HG03457 (cell line): ENCODE measurements at regions not wholly inside any gene's neighbourhood (a gene's known extent, or its start where the extent isn't known, plus 50 kb on each side); places are given as distances from the start of the nearest gene placed in this dataset.

Source experiments
- ATAC-seq: cut with Tn5 transposase; IDR thresholded peaks from one replicate; pipeline ENCODE4 v1.9.1; 2021; ENCODE audit warnings: moderate number of reproducible peaks; ENCODE audit not compliant: unreplicated experiment

DNA sequence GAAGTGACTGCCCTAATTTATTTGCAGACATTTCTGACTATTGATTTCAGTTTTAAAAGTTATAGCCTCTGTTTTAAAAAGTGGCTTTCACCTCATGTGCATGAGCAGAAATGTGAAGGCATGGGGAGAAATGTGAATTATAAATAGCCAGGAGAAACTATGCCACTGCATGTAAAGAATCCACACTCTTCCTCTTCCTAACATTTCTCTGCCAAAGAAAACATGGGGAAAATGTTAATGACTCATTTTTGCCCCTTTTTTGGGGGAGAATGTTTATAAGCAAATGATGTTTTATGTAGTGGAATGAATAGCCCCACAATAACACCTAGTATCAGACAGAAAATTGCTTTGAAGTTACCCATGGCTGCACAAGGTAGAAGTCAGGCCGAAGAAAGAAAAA is 249.0 kb upstream of the TANK start:
- no peak for ATAC-seq

DNA sequence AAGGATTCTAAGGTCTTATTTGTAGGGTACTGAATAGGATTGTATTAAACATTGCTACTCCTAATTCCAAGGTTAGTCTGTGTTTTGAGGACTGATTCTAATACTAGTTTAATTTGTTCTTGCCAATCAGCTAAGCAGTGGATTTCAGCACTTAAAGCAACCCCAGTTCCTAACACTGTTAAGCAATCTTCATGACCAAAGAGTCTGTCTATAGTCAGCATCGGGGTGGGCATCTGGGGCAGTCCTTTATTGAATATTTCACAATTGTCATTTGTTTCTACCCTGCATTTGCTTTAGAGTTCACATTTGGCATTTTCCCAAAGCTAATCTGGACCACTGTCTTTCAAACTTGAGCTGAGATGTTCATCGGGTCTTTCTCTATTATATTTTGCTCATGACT is 248.0 kb upstream of the TANK start:
- no peak for ATAC-seq

DNA sequence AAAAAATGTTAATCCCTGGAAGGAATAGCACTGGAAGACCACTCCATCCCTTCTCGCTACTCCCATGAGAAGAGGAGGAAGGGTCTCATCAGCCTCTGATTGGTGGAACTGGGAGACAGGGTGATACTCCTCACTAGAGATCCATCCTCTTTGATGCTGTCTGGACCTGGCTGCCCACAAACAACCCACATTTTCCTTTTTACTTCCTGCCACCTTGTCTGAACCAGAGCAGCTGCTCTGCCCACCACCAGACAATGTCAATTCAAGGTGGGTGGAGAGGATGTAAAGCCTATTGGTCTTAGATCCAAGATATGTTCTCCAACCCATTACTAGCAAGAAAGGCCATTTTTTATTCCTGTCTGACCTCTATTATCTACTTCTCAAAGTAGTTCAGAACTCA is 246.9 kb upstream of the TANK start:
- ATAC-seq, result no peak

DNA sequence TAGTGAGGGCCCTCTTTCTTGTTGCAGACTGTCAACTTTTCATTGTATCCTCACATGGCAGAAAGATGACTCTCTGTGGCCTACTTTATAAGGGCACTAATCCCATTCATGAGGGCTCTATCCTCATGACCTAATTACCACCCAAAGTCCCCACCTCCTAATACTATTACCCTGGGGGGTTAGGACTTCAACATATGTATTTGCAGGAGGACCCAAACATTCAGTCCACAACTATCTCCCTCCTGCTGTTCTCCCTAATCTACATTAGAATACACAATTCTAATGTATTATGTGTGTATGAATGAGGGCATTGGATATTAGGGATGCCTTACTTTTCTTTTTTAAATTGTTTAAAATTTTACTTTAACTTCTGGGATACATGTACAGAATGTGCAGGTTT is 246.0 kb upstream of the TANK start:
- no peak for ATAC-seq

DNA sequence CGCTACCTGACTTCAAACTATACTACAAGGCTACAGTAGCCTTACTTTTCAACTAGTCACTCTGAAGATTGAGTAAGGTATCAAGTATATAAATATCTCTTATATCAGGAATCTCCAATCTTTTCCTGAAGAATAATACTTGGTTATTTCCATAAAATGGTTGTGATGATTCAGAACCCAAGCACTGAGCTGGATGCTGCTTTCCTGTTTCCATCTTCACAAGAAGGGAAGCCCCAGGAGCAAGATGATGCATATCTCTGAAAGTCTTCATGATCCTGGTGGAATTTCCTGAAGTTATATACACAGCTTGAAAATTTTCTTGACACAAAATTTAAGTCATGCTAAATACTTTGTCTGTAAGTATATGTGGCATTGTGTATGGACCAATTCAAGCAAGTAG is 243.9 kb upstream of the TANK start:
- ATAC-seq, result no peak

DNA sequence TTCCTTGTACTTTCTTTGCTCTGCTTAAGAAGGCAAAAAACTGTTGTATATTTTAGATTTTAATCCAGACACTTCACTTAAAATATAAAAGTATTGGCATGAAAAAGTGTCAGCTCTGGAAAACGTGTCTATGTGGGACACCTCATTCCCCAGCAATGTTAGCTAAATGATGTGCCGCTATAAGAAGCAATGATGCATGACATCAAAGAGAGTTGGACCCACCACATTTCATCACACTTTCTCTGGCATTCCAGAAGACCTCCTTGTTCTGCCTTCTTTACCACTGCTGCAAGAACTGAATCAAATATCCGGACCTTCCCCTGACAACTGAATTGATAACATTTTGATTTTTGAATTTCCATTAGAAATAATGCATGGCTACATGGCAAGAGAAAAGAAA is 242.4 kb upstream of the TANK start:
- ATAC-seq, result no peak

DNA sequence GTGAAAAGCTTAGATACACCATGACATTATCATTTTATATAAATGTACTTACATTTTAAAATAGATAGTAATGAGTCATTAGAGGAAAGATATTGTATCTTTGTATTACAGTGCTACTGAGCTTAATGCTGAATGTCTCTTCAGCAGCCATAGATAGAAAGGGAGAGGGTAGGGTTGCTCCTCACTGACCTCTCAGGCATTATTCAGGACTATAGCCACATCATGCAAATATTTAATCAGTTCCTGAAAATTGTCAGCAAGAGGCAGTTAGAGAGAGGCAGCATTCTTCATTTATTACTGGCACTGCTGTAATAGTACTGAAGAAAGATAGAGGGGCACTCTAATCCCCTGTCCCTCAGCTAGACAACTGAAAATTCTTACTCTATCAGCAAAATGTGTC is 242.0 kb upstream of the TANK start:
- ATAC-seq, result no peak

DNA sequence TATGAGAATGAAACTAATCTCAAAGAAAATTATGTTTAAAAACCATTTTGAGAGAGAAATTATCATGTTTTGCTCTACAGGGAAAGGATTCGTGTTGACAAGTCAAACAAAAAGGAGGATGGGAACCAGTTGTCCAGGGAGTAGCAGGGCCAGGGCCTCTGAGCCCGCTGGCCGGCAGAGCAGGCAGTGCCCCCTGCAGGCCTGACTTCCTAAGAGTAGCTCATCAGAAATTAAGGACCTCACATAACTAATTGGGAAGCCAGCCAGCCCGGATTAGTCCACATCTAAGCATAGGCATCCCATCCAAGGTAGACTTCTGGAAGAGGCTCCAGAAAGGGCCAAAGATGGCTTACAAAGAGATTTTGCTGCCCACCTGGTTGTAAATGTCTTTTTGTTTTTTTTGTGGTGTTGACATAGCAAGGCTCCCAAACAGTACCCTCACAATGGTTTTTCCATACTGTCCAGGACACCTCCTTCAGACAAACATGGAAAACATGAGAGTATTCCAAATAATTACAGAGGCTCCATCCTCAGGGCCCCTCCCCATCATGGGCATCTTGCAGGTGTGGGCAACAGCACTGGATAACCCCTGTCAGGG is 241.2 kb upstream of the TANK start:
- ATAC-seq, result no peak

DNA sequence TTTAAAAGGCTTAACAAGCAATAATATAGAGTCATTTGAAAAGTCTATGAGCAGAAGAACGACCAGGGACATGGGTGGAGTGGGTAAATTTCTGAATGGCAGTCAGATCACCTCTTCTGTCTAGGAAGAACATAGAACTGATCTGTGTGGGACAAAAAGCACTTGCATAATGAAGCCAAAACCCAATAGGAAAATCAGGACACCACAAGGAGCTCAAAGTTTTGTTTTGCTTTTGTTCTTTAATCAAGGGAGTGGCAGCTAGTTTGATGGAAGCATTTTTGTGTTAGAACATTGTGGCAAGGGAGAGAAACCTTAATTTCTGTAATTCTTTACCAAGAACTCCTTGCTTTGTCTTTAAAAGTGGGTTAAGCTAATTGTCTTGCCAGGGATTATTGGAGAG is 240.2 kb upstream of the TANK start:
- ATAC-seq, result no peak

DNA sequence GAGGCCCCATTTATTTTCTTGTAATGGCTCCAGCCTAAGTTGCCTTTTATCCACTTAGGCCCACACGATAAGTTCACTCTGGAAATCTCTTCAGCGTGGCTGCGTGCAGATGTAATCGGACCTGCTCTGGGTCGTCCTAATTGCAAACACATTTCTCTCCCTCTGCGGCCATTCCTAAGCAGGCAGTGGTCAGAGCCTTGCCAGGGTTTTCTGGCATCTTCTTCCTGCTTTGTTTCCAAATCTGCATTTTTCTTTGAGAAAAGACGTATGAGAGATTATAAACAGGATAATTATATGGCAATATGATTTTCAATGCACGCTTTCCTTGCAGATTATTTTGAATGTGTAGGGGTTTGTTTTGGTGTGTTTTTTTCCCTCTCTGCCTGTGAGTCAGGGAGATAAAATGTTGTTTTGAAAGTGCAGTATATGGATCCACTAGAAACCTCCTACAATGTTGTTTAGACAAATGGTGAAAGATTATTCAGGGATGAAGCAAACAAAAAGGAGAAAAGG is 239.4 kb upstream of the TANK start:
- ATAC-seq, result no peak

DNA sequence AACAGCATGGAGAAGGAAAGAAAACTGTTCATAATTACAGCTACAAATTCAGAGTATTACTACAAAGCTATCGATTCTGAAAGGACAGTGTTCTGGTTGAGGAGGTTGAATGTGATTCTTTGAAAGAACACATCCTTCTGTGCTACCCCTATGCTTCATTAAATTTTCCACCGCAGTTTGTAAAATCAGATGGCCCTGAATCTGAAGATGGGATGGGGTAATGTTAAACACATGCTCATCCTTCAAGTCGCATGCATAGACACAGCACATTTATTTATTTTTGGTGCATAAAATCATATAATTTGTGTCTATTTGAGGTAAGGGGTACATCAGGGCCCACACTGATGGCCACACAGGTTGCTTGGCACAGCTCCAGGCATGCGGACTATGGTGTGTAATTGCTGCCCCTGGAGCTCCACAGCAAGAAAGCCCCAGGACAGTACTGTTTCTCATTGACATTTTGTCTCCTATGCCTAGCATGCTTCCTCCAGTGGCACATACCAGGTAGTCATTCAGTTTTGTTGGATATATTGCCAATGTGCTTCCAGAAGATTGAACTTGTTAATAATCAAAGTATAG is 238.8 kb upstream of the TANK start:
- ATAC-seq, result no peak

DNA sequence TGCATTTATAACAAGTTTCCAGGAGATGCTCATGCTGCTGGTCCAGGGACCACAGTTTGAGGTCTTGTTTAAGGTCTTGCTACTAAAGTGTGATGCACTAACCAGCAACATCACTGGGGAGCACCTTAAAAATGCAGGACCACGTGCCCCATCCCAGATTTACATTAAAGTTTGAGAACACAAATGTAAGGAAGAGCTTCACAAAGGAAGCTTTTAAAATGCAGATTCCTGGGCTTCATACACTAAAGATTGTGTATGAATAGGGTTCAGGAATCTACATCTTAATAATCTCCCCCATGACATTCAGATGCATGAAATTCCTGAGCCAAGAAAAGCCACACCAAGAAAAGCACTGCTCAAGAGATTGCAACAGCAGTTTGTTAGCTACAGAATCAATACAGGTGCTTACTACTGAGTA is 235.3 kb upstream of the TANK start:
- no peak for ATAC-seq

DNA sequence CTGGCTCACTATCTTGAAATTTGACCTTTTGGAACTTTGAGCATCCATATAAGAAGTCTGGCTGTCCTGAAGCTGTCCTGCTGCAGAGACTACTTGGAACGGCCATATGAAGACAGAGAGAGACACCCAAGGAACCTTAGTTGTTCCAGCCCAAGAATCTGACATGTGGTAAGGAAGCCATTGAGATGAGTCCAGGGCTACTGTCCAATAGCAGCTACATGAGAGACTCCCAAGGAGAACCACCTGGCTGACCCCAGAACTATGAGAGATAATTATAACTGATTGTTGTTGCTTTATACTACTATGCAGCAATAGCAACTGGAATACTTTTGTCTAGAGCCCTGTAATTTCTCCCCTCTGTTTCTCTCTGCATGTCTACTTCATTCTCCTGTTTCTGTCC is 234.3 kb upstream of the TANK start:
- no peak for ATAC-seq

DNA sequence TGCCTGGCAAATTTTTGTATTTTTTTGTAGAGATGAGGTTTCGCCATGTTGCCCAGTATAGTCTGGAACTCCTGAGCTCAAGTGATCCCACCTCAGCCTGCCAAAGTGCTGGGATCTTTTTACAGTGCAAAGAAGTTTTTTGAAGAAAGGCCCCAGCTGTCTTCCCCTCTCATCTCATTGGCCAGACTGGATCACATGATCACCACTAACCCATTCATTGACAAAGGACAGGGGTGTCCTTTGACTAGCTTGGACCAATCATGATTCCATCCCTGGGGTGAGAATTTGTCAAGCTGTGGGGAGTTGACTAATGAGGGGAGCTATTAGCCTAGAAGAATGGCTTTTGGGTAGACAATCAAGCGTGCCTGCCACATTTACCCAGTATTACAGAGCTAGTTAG is 232.9 kb upstream of the TANK start:
- no peak for ATAC-seq

DNA sequence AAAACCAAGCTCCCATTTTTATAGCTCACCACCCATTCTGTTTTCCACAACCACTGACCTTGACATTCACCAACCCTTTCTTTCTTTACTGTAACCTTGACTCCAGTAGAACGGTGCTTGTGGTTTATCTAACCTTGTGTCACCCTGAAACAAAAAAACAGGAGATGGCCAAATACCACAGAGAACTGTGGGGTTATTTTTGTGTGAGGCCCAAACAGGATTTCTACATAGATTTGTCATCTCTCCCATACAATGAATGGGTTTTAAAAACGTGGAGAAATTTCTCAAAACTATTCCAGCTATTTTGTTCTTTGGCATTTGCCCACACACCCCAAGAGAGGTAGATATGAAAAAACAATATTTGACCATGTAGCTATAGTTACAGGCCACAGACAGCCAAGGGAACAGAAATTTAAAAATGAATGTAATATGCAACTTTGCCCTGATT is 231.3 kb upstream of the TANK start:
- no peak for ATAC-seq

DNA sequence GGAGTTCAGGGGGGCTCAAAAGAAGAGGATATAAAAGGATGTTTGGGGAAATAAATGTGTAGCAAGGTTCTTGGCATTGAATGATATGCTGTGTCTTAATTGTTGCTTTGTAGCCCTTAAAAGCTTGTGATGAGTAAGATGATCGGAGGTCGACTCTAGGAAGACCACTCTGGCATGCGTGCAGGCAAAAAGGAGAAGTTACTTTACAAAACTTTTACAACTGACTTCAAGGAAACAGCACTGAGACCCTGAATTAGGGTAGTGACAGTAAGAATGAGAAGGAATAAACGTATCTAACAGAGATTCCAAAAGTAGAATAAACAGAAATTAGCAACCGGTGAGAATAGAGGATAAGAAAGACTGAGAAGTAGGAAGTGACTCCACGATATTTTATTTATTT is 228.7 kb upstream of the TANK start:
- no peak for ATAC-seq

DNA sequence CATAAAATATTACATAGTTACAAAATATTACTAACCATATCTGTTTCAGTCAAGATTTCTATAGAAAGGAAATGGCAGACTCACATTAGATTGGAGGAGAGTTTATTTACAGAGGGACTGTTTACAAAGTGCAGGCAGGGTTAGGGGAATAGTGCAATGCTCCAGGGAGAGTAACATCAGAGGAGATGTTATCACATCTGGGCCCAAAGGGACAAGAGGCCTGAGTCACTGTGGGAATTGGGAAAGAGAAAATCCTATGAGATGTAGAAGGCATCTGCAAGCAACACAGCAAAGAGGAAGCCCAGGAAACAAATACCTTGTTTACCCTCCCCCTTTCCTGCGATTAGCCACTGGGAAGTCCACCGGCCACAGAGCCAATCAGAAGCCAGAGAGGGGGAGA is 227.3 kb upstream of the TANK start:
- no peak for ATAC-seq

DNA sequence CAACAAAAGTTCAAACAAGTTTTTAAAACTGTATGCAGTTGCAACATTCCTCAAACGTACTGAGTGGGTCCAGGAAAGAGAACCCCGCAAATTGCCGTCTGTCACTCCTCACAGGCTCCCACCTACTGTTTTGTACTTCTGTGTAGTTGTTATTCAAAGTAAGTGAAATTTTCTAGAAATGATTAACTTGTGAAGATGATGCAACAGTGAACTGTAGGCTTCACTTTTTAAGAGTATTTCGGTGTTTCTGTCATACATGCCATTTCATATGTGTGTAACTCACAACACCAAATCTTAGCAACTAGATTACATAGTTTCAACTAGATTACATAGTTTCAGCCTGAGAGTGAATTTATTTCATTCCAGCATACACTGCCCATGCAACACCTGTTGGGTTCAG is 226.0 kb upstream of the TANK start:
- no peak for ATAC-seq

DNA sequence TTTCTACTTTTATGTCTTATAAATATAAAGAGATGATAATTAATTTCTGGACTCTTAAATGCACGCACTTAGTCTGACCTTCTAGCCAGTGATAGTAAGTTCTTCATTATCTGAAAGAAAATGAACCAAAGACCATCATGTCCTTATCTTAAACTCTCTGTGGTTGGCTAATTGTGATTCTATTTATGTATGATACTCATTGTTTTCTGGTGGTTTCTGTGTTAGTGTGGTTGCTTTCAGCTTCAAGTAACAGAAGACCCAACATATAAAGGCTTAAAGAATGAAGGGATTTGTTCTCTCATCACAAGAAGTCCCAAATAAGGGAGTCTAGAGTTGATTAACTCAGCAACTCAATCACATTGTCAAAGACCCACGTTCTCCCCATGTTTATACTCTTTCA is 225.2 kb upstream of the TANK start:
- no peak for ATAC-seq

DNA sequence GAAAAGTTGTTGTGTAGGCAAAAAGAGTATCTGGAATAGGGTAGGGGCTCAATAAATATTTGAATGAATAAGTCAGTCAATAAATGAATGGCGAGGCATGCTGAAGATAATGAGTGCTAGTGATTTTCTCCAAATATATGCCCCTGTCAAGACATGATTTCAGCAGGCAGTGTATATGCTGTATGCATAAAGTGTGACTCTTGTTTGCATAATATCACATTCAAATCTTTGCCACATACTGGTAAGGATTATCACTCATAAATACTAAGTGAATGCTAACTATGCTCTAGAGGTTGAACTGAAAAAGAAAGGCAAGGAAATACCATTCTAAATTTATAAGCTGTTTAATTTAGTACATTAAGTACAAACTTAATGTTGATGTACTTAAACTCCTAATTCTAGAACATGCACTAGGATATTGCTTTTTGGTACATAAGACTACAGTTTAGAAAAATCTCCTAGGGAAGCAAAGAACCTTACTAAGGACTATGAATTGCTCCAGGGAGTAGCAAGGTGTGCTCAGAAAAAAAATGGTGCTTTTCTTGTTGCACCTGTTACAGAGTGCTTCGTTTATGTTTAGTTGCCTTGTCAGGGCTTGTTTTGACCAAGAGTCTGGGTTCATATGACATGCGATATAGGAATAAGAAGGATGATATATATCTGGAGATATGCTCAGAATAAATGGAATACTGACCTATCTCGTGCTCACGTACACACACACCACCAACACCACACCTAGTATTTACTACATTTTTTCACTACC is 224.0 kb upstream of the TANK start:
- ATAC-seq, result no peak

DNA sequence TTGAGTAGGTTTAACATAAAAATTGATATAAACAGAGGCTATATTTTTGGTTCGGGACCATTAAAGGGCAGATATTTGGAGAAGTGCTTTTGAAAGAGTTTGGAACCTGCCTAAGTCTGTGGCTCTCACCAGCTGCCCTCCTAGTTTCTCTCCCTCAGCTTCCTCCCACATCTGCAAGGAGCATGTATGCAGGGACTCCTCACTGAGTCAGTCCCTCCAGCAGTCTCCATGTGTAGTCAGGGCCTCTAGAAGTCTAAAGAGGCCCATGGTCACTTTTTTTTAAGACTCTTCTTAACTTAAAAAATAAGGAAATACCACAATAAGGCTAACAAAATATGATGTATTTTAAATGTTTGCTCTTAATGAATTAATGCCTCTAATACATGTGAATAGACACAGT is 220.0 kb upstream of the TANK start:
- ATAC-seq, result no peak

DNA sequence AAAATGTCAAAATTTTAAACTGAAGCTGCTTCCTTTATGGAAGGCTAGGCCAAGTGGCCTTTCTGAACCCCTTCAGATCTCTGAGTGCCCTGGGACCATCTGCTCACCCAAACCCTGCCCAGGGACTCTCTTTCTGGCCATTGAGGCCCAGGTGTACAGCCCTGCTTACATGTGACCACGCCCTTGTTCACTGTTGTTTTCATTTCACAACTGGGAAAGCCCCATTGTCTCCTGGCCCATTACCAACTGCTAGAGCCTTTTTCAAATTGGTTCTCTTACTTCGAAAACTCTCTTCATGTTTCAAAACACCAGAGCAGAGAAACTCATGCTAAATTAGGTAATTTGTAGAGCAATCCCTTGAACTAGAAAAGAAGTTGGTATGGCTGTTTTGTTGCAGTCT is 219.5 kb upstream of the TANK start:
- peak; percentile 69 for ATAC-seq
